D721Med (cell line): ENCODE measurements at regions not wholly inside any gene's neighbourhood (a gene's known extent, or its start where the extent isn't known, plus 50 kb on each side); places are given as distances from the start of the nearest gene placed in this dataset.

Experiments used
- DNase-seq: peaks from one replicate; pipeline ENCODE4 v3.0.0; 2011; ENCODE audit warnings: low spot score; ENCODE audit not compliant: insufficient read length
- FAIRE-seq: peaks from 2 replicates; lab custom pipeline; 2011; peaks lifted over from hg19 to GRCh38; lab: Jason Lieb, UNC
- TF ChIP-seq, protein P1 (sequence below): IDR thresholded peaks from 2 replicates; pipeline ENCODE4 v1.5.1; 2012; ENCODE audit warnings: mild to moderate bottlenecking, control low read depth; ENCODE audit not compliant: insufficient read depth; ENCODE audit errors: missing control alignments

DNA sequence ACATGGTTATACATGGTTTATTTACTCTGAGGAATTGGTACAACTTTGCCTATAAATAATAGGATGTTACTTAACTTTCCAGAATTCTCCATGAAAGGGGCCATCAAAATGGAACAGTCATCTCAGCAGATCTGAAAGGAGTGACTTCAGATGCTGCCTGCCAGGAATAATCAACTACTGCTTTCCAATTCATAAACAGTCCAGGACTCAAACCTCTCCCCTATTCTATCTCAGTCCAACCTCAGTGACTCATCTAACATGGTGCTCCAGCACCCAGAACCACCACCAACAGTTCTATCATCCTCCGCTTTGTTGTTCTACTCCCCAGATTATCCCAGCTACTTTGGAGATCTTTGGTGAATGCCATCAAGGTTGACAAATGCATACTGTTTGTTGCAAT, 221.5 kb upstream of the MPDZ start:
- FAIRE-seq (no peak), DNase-seq (no peak)
- TF ChIP-seq, protein P1, sequence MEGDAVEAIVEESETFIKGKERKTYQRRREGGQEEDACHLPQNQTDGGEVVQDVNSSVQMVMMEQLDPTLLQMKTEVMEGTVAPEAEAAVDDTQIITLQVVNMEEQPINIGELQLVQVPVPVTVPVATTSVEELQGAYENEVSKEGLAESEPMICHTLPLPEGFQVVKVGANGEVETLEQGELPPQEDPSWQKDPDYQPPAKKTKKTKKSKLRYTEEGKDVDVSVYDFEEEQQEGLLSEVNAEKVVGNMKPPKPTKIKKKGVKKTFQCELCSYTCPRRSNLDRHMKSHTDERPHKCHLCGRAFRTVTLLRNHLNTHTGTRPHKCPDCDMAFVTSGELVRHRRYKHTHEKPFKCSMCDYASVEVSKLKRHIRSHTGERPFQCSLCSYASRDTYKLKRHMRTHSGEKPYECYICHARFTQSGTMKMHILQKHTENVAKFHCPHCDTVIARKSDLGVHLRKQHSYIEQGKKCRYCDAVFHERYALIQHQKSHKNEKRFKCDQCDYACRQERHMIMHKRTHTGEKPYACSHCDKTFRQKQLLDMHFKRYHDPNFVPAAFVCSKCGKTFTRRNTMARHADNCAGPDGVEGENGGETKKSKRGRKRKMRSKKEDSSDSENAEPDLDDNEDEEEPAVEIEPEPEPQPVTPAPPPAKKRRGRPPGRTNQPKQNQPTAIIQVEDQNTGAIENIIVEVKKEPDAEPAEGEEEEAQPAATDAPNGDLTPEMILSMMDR, result no peak

DNA sequence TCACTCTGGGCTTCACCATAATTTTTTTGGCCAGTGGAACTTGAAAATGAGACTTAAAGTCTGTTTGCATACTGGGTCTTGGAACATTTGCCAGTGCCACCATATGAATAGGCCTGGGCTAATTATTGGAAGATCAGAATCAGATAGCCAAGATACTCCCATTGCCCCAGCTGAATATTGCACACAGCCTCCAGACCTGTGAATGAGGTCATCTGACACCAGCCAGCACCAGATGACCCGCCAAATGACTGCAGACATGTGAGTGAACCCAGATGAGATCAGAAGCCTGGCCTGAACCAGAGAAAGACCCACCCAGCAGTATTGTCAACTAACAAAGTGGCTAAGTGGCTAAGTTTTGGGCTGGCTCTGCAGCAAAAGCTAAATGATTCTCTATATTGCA, 220.5 kb upstream of the MPDZ start:
- FAIRE-seq, result no peak
- TF ChIP-seq, protein P1, result no peak
- DNase-seq, result no peak

GRCh38 chr9:13493697-13494096, 214.2 kb upstream of the MPDZ start:
- TF ChIP-seq, protein P1, result no peak
- DNase-seq (no peak), FAIRE-seq (no peak)

GRCh38 chr9:13491493-13492424, 212.3 kb upstream of the MPDZ start:
- DNase-seq, result no peak

GRCh38 chr9:13491138-13491492, 211.6 kb upstream of the MPDZ start:
- DNase-seq (no peak), FAIRE-seq (no peak)
- TF ChIP-seq, protein P1, result no peak

More at GRCh38 chr9:13491493-13492424, 212.3 kb upstream of the MPDZ start:
- no peak for FAIRE-seq
- TF ChIP-seq, protein P1, result no peak

GRCh38 chr9:13487936-13488335, 208.4 kb upstream of the MPDZ start:
- DNase-seq (no peak), FAIRE-seq (no peak)
- TF ChIP-seq, protein P1, result no peak

- TF ChIP-seq, protein P1, result no peak
- FAIRE-seq, result no peak
Observed at GRCh38 chr9:13487498-13487897, 208.0 kb upstream of the MPDZ start.

More at GRCh38 chr9:13487498-13487897, 208.0 kb upstream of the MPDZ start:
- DNase-seq, result no peak
